HL-60 (cell line): ENCODE measurements at regions not wholly inside any gene's neighbourhood (a gene's known extent, or its start where the extent isn't known, plus 50 kb on each side); places are given as distances from the start of the nearest gene placed in this dataset.

ENCODE experiments used
- DNase-seq, 2 experiments: peaks; one replicate each; pipeline ENCODE4 v3.0.0-alpha.2; 2010 to 2020; ENCODE audit warnings: low read depth in 1 of 2, low spot score in 1 of 2
- H3K27ac ChIP-seq: fragments of 250-450 bp; sonication (Bioruptor Pico); replicated peaks from 2 replicates; pipeline ENCODE4 v1.5.1; 2020; ENCODE audit warnings: mild to moderate bottlenecking, moderate library complexity
- H3K27me3 ChIP-seq: fragments of 250-450 bp; sonication (Bioruptor Pico); 2 replicates; pipeline ENCODE4 v1.5.1; 2021; ENCODE audit warnings: mild to moderate bottlenecking, moderate library complexity; ENCODE audit not compliant: insufficient read depth, poor library complexity, severe bottlenecking
- H3K4me3 ChIP-seq: replicated peaks from 2 replicates; pipeline ENCODE4 v1.5.1; 2011; ENCODE audit warnings: mild to moderate bottlenecking, control low read depth, low read length; ENCODE audit not compliant: insufficient read depth
- GABPA ChIP-seq: IDR thresholded peaks from 2 replicates; pipeline ENCODE4 v1.6.1; 2012; ENCODE audit warnings: low read depth
- POLR2AphosphoS5 ChIP-seq: IDR thresholded peaks from 2 replicates; pipeline ENCODE4 v1.6.1; 2012; ENCODE audit warnings: low read depth
- SPI1 ChIP-seq: IDR thresholded peaks from 2 replicates; pipeline ENCODE4 v1.6.1; 2012; ENCODE audit warnings: low read depth, mild to moderate bottlenecking, borderline replicate concordance
- TF ChIP-seq, protein P1 (sequence below): IDR thresholded peaks from one replicate; pipeline ENCODE4 v1.5.1; 2011; ENCODE audit warnings: low read length, control low read depth, inconsistent platforms; ENCODE audit not compliant: insufficient read depth
- TF ChIP-seq, protein P2 (sequence below): IDR thresholded peaks from 2 replicates; pipeline ENCODE4 v1.6.1; 2012; ENCODE audit warnings: low read depth; ENCODE audit not compliant: insufficient replicate concordance

DNA sequence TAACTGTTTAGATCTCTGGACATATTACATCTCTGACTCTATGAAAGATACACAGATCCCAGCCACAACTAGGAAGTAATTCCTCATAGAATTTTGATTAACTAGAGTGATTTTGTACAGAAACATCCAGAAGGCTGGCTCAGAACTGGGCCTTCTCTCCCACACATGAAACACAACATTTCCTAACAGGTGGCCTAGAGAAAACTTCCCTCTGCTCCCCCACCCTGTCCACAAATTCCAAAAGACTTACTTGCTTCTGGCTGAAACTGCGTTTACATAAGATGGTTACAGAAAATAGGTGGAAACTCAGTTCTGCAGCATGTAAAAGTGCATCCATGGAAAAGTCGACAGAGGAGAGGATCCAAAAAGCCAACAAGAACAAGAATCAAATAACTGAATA lies 132.9 kb downstream of the FZD1 start:
- H3K27me3 ChIP-seq = no peaks in the 10 kb centered on the region
- no peak for DNase-seq
- TF ChIP-seq, protein P1, sequence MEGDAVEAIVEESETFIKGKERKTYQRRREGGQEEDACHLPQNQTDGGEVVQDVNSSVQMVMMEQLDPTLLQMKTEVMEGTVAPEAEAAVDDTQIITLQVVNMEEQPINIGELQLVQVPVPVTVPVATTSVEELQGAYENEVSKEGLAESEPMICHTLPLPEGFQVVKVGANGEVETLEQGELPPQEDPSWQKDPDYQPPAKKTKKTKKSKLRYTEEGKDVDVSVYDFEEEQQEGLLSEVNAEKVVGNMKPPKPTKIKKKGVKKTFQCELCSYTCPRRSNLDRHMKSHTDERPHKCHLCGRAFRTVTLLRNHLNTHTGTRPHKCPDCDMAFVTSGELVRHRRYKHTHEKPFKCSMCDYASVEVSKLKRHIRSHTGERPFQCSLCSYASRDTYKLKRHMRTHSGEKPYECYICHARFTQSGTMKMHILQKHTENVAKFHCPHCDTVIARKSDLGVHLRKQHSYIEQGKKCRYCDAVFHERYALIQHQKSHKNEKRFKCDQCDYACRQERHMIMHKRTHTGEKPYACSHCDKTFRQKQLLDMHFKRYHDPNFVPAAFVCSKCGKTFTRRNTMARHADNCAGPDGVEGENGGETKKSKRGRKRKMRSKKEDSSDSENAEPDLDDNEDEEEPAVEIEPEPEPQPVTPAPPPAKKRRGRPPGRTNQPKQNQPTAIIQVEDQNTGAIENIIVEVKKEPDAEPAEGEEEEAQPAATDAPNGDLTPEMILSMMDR = no peak
- TF ChIP-seq SPI1 = no peak
- TF ChIP-seq, protein P2, sequence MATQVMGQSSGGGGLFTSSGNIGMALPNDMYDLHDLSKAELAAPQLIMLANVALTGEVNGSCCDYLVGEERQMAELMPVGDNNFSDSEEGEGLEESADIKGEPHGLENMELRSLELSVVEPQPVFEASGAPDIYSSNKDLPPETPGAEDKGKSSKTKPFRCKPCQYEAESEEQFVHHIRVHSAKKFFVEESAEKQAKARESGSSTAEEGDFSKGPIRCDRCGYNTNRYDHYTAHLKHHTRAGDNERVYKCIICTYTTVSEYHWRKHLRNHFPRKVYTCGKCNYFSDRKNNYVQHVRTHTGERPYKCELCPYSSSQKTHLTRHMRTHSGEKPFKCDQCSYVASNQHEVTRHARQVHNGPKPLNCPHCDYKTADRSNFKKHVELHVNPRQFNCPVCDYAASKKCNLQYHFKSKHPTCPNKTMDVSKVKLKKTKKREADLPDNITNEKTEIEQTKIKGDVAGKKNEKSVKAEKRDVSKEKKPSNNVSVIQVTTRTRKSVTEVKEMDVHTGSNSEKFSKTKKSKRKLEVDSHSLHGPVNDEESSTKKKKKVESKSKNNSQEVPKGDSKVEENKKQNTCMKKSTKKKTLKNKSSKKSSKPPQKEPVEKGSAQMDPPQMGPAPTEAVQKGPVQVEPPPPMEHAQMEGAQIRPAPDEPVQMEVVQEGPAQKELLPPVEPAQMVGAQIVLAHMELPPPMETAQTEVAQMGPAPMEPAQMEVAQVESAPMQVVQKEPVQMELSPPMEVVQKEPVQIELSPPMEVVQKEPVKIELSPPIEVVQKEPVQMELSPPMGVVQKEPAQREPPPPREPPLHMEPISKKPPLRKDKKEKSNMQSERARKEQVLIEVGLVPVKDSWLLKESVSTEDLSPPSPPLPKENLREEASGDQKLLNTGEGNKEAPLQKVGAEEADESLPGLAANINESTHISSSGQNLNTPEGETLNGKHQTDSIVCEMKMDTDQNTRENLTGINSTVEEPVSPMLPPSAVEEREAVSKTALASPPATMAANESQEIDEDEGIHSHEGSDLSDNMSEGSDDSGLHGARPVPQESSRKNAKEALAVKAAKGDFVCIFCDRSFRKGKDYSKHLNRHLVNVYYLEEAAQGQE = no peak
- no peak for TF ChIP-seq GABPA
- TF ChIP-seq POLR2AphosphoS5 = no peak
- H3K4me3 ChIP-seq = no peak overlapping the region
- H3K27ac ChIP-seq = no peak overlapping the region

DNA sequence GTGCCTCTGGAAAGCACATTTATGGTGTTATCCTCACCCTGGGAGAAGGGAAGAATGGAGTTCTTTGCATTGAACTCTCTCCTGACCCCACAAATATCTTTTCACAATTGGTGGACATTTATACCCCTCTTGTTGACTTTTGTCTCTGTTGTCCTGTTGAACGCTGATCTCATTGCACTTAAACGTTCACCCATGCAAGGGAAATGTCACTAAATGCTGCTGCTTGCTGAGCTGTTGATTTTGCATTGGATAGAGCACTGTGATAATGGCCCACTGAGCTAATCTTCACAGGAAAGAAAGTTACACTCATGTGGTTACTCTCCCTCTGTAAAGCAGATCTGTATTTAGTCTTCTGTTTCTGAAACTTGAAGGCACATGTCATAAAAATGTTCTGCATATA lies 133.4 kb downstream of the FZD1 start:
- TF ChIP-seq, protein P1 = no peak
- TF ChIP-seq, protein P2 = no peak
- TF ChIP-seq SPI1 = no peak
- TF ChIP-seq POLR2AphosphoS5 = no peak
- no peak for TF ChIP-seq GABPA
- Histone ChIP-seq H3K4me3 (no peak overlapping the region), H3K27ac (no peak overlapping the region), H3K27me3 (no peaks in the 10 kb centered on the region)
- no peak for DNase-seq

DNA sequence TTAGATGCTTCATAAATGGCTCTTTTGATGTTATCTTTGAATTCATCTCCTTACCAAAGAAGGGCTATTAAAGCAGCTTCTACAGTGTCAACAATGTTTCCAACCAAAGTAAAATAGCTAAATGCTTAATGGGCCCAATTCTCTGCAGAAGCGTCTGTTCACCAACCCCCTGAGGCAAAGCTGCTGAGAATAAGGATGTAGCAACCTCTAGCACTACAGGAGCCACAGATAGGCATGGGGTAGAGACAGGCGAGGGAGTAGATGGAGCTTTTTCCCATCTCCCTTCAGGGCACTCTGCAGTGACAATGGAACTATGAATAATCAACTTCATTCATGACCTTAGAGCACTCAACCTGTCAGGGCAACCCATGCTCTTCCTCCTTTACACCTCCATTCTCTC lies 134.1 kb downstream of the FZD1 start:
- TF ChIP-seq POLR2AphosphoS5 = no peak
- no peak for TF ChIP-seq GABPA
- TF ChIP-seq SPI1 = no peak
- TF ChIP-seq, protein P2 = no peak
- Histone ChIP-seq H3K27me3 (no peaks in the 10 kb centered on the region), H3K27ac (no peak overlapping the region), H3K4me3 (no peak overlapping the region)
- no peak for DNase-seq
